Kidney (tissue), 13 donors: ENCODE measurements at regions not wholly inside any gene's neighbourhood (a gene's known extent, or its start where the extent isn't known, plus 50 kb on each side); places are given as distances from the start of the nearest gene placed in this dataset.

ENCODE experiments used
- DNase-seq, 5 donors: peaks; one replicate each; pipeline ENCODE4 v3.0.0-alpha.2; 2013 to 2020
- FAIRE-seq: peaks from 2 replicates; lab custom pipeline; 2012; peaks lifted over from hg19 to GRCh38; lab: Jason Lieb, UNC
- H3K27ac ChIP-seq, 2 donors: one replicate each; pipeline ENCODE4 v1.7.0; 2013; ENCODE audit warnings: low read depth in 2 of 2, low read length in 2 of 2, inconsistent platforms in 1 of 2
- H3K27me3 ChIP-seq: one replicate; pipeline ENCODE4 v1.7.1; 2013; ENCODE audit warnings: low read length, inconsistent platforms; ENCODE audit not compliant: control insufficient read depth, insufficient read depth
- H3K36me3 ChIP-seq, 3 donors: one replicate each; pipeline versions ENCODE4 v1.7.0 to v1.7.1; 2013; ENCODE audit warnings: low read length in 3 of 3, control low read depth in 1 of 3, inconsistent platforms in 1 of 3; ENCODE audit not compliant: insufficient read depth in 3 of 3, control insufficient read depth in 2 of 3
- H3K4me1 ChIP-seq, 3 donors: one replicate each; pipeline versions ENCODE4 v1.7.0 to v1.7.1; 2013; ENCODE audit warnings: low read length in 3 of 3, inconsistent platforms in 1 of 3, low read depth in 1 of 3; ENCODE audit not compliant: control insufficient read depth in 2 of 3, insufficient read depth in 2 of 3
- H3K4me3 ChIP-seq, 3 donors: one replicate each; pipeline versions ENCODE4 v1.7.0 to v1.8.1; 2013; ENCODE audit warnings: low read length in 3 of 3, control low read depth in 1 of 3, inconsistent platforms in 1 of 3
- H3K9ac ChIP-seq, 3 donors: one replicate each; pipeline versions ENCODE4 v1.7.0 to v1.7.1; 2013; ENCODE audit warnings: low read length in 3 of 3, control low read depth in 1 of 3, inconsistent platforms in 1 of 3
- H3K9me3 ChIP-seq, 3 donors: one replicate each; pipeline versions ENCODE4 v1.7.0 to v1.7.1; 2013; ENCODE audit warnings: low read length in 3 of 3, control low read depth in 1 of 3, inconsistent platforms in 1 of 3; ENCODE audit not compliant: control insufficient read depth in 2 of 3, insufficient read depth in 1 of 3
- intact Hi-C: fragments of 100-400 bp; cut with DNase I; formaldehyde crosslinking; loops from one replicate; pipeline ENCODE4 v1.11.1; 2022
- TF ChIP-seq, protein P1 (sequence below): IDR thresholded peaks from 3 replicates; pipeline ENCODE4 v1.5.1; 2012; ENCODE audit warnings: mild to moderate bottlenecking, moderate library complexity, borderline replicate concordance; ENCODE audit not compliant: insufficient read depth; ENCODE audit errors: extremely low read depth
- donor health status: control.
- donor health status: control.
- donor health status: control.
- donor health status: control.
- donor health status: control.
- donor health status: DM: yes; HTN: yes; CAD: no.
- donor health status: Normal renal cell carcinoma (clear cell type).

- Histone ChIP-seq H3K9me3 (no peaks in the 10 kb centered on the region), H3K4me1 (no peaks in the 10 kb centered on the region), H3K4me3 (no peak overlapping the region), H3K27me3 (no peaks in the 10 kb centered on the region), H3K27ac (no peak overlapping the region), H3K9ac (no peak overlapping the region), H3K36me3 (no peaks in the 10 kb centered on the region)
- intact Hi-C loops = no loop called here
- FAIRE-seq = no peak
- DNase-seq = no peak
- TF ChIP-seq, protein P1, sequence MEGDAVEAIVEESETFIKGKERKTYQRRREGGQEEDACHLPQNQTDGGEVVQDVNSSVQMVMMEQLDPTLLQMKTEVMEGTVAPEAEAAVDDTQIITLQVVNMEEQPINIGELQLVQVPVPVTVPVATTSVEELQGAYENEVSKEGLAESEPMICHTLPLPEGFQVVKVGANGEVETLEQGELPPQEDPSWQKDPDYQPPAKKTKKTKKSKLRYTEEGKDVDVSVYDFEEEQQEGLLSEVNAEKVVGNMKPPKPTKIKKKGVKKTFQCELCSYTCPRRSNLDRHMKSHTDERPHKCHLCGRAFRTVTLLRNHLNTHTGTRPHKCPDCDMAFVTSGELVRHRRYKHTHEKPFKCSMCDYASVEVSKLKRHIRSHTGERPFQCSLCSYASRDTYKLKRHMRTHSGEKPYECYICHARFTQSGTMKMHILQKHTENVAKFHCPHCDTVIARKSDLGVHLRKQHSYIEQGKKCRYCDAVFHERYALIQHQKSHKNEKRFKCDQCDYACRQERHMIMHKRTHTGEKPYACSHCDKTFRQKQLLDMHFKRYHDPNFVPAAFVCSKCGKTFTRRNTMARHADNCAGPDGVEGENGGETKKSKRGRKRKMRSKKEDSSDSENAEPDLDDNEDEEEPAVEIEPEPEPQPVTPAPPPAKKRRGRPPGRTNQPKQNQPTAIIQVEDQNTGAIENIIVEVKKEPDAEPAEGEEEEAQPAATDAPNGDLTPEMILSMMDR = no peak
These were observed 180.6 kb downstream of the PLK2 start for GRCh38 chr5:58279259-58279658.

DNA sequence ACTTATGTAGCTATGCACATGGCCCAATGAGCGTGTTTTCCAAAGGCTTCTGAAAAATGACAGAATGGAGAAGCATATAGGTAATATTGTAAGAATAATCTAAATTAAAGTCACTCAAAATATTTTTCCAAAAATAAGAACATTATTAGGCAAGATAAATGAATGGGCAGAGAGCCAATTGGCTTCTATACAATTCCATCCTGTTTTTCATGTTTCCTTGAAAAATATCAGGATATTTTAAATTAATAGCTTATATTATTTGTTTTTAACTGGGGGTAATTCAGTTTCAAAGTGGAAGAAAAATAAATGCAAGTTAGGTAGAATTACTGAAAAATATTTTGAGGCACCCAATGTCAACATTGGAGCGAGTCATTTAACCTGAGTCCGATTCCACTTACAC is 183.5 kb downstream of the PLK2 start:
- no peak for DNase-seq
- intact Hi-C loops = no loop called here
- Histone ChIP-seq H3K27me3 (no peaks in the 10 kb centered on the region), H3K27ac (no peak overlapping the region), H3K4me1 (no peaks in the 10 kb centered on the region), H3K9ac (no peak overlapping the region), H3K9me3 (no peaks in the 10 kb centered on the region), H3K4me3 (no peak overlapping the region), H3K36me3 (no peaks in the 10 kb centered on the region)
- TF ChIP-seq, protein P1 = no peak
- FAIRE-seq = no peak

DNA sequence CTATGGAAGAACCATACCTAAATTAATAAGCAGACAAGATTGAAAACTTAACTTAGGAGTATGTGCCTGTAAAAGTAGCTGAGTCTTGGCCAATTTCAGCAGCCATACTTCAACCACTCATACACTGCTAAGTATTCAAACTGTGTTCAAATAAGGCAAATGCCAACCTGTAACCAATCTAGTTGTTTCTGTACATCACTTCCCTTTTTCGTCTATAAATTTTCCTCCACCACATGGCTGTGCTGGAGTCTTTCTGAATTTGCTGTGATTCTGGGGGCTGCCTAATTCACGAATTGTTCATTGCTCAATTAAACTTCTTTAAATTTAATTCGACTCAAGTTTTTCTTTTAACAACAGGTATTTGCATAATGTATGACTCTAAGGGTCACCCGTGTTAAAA is 184.4 kb downstream of the PLK2 start:
- Histone ChIP-seq H3K4me3 (no peak overlapping the region), H3K4me1 (no peaks in the 10 kb centered on the region), H3K27me3 (no peaks in the 10 kb centered on the region), H3K27ac (no peak overlapping the region), H3K36me3 (no peaks in the 10 kb centered on the region), H3K9ac (no peak overlapping the region), H3K9me3 (no peaks in the 10 kb centered on the region)
- FAIRE-seq (no peak), DNase-seq (no peak)
- TF ChIP-seq, protein P1 = no peak
- intact Hi-C loops = no loop called here

DNA sequence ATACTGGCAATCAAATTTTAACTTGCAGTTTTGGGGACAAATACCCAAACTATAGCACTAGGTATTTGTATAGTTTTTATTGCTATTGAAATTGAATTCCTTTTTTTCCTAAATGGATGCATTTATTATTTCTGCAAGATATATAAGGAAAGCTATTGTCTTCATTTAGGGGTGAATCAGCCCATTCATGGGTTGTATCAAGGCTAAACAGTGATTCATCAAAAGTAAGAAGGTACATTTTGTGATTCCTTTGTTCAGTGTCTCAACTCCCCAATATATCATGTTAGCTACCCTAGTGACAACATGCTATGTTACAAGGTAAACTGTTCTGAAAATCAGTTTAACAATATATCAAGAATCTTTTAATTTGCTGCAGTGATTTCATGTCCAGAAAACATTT is 185.7 kb downstream of the PLK2 start:
- Histone ChIP-seq H3K27ac (no peak overlapping the region), H3K9me3 (no peaks in the 10 kb centered on the region), H3K4me3 (no peak overlapping the region), H3K27me3 (no peaks in the 10 kb centered on the region), H3K36me3 (no peaks in the 10 kb centered on the region), H3K9ac (no peak overlapping the region), H3K4me1 (no peaks in the 10 kb centered on the region)
- TF ChIP-seq, protein P1 = no peak
- FAIRE-seq (no peak), DNase-seq (no peak)
- intact Hi-C loops = no loop called here
